ENCODE measurements at regions not wholly inside any gene's neighbourhood (a gene's known extent, or its start where the extent isn't known, plus 50 kb on each side); places are given as distances from the start of the nearest gene placed in this dataset.
"Not testable (repeated sequence)": the region's sequence is repeated elsewhere in the genome, so short reads cannot be mapped to it uniquely, and the experiment has no call there.

GRCh38 chr14:101250948-101251811, 310.1 kb upstream of the DIO3 start:
- no peak overlapping the region for H3K4me3 Mint-ChIP-seq
- H3K27ac Mint-ChIP-seq: no peak overlapping the region
- H3K36me3 Mint-ChIP-seq (ENCODE audit: low read depth): no peaks in the 10 kb centered on the region
- H3K27me3 Mint-ChIP-seq: peaks cover 31% of the 10 kb centered on the region
- no peak for DNase-seq
- no peaks in the 10 kb centered on the region for H3K9me3 Mint-ChIP-seq
- peaks cover 5% of the 10 kb centered on the region for H3K4me1 Mint-ChIP-seq (ENCODE audit: low read depth)

GRCh38 chr14:101251812-101252442, 309.4 kb upstream of the DIO3 start:
- Mint-ChIP-seq H3K36me3 (ENCODE audit: low read depth) (no peaks in the 10 kb centered on the region), H3K27ac (no peak overlapping the region), H3K4me3 (no peak overlapping the region), H3K9me3 (no peaks in the 10 kb centered on the region), H3K27me3 (peaks cover 31% of the 10 kb centered on the region), H3K4me1 (ENCODE audit: low read depth) (peaks cover 5% of the 10 kb centered on the region)
- no peak for DNase-seq

GRCh38 chr14:101252443-101253214, 308.7 kb upstream of the DIO3 start:
- no peak for DNase-seq
- Mint-ChIP-seq H3K36me3 (ENCODE audit: low read depth) (no peaks in the 10 kb centered on the region), H3K27me3 (peaks cover 31% of the 10 kb centered on the region), H3K4me3 (no peak overlapping the region), H3K4me1 (ENCODE audit: low read depth) (peaks cover 5% of the 10 kb centered on the region), H3K27ac (no peak overlapping the region), H3K9me3 (no peaks in the 10 kb centered on the region)

GRCh38 chr14:101253948-101254347, 307.3 kb upstream of the DIO3 start:
- Mint-ChIP-seq H3K27me3 (peaks cover 31% of the 10 kb centered on the region), H3K9me3 (no peaks in the 10 kb centered on the region), H3K27ac (no peak overlapping the region), H3K36me3 (ENCODE audit: low read depth) (no peaks in the 10 kb centered on the region), H3K4me1 (ENCODE audit: low read depth) (peaks cover 5% of the 10 kb centered on the region), H3K4me3 (no peak overlapping the region)
- DNase-seq: no peak

GRCh38 chr14:101254805-101255764, 306.2 kb upstream of the DIO3 start:
- H3K27ac Mint-ChIP-seq: no peak overlapping the region
- no peak for DNase-seq

GRCh38 chr14:101255765-101256125, 305.6 kb upstream of the DIO3 start:
- no peaks in the 10 kb centered on the region for H3K9me3 Mint-ChIP-seq
- H3K4me1 Mint-ChIP-seq (ENCODE audit: low read depth): peaks cover 5% of the 10 kb centered on the region
- H3K27ac Mint-ChIP-seq: no peak overlapping the region
- DNase-seq: no peak
- H3K4me3 Mint-ChIP-seq: no peak overlapping the region
- no peaks in the 10 kb centered on the region for H3K36me3 Mint-ChIP-seq (ENCODE audit: low read depth)
- peaks cover 26% of the 10 kb centered on the region for H3K27me3 Mint-ChIP-seq

More at GRCh38 chr14:101254805-101255764, 306.2 kb upstream of the DIO3 start:
- Mint-ChIP-seq H3K9me3 (no peaks in the 10 kb centered on the region), H3K36me3 (ENCODE audit: low read depth) (no peaks in the 10 kb centered on the region), H3K27me3 (peaks cover 25% of the 10 kb centered on the region), H3K4me3 (no peak overlapping the region), H3K4me1 (ENCODE audit: low read depth) (peaks cover 5% of the 10 kb centered on the region)

GRCh38 chr14:101256266-101256665, 305.0 kb upstream of the DIO3 start:
- H3K4me1 Mint-ChIP-seq (ENCODE audit: low read depth): peaks cover 5% of the 10 kb centered on the region
- H3K36me3 Mint-ChIP-seq (ENCODE audit: low read depth): no peaks in the 10 kb centered on the region
- no peak for DNase-seq
- no peak overlapping the region for H3K27ac Mint-ChIP-seq
- H3K9me3 Mint-ChIP-seq: no peaks in the 10 kb centered on the region
- peaks cover 21% of the 10 kb centered on the region for H3K27me3 Mint-ChIP-seq
- H3K4me3 Mint-ChIP-seq: no peak overlapping the region

- H3K27me3 Mint-ChIP-seq: peaks cover 13% of the 10 kb centered on the region
- no peaks in the 10 kb centered on the region for H3K4me1 Mint-ChIP-seq (ENCODE audit: low read depth)
- no peak overlapping the region for H3K4me3 Mint-ChIP-seq
- H3K36me3 Mint-ChIP-seq (ENCODE audit: low read depth): no peaks in the 10 kb centered on the region
- DNase-seq: no peak
- no peaks in the 10 kb centered on the region for H3K9me3 Mint-ChIP-seq
- H3K27ac Mint-ChIP-seq: no peak overlapping the region
Observed at GRCh38 chr14:101257551-101257950, 303.7 kb upstream of the DIO3 start.

GRCh38 chr14:101259748-101260147, 301.5 kb upstream of the DIO3 start:
- Mint-ChIP-seq H3K27me3 (peaks cover 18% of the 10 kb centered on the region), H3K27ac (no peak overlapping the region), H3K4me1 (ENCODE audit: low read depth) (no peaks in the 10 kb centered on the region), H3K9me3 (no peaks in the 10 kb centered on the region), H3K36me3 (ENCODE audit: low read depth) (no peaks in the 10 kb centered on the region), H3K4me3 (no peak overlapping the region)
- no peak for DNase-seq

- not testable (repeated sequence) for H3K9me3 Mint-ChIP-seq; H3K4me1 Mint-ChIP-seq (ENCODE audit: low read depth); DNase-seq; H3K36me3 Mint-ChIP-seq (ENCODE audit: low read depth); H3K27ac Mint-ChIP-seq; H3K4me3 Mint-ChIP-seq
- H3K27me3 Mint-ChIP-seq: peaks cover 21% of the 10 kb centered on the region
Observed at GRCh38 chr14:101266441-101266840, 294.9 kb upstream of the DIO3 start.

GRCh38 chr14:101273091-101273490, 288.2 kb upstream of the DIO3 start:
- Mint-ChIP-seq H3K27me3 (peaks cover 34% of the 10 kb centered on the region), H3K9me3 (no peaks in the 10 kb centered on the region)

GRCh38 chr14:101276309-101277091, 284.8 kb upstream of the DIO3 start:
- H3K27me3 Mint-ChIP-seq: peaks cover 55% of the 10 kb centered on the region

More at GRCh38 chr14:101273091-101273490, 288.2 kb upstream of the DIO3 start:
- Mint-ChIP-seq H3K36me3 (ENCODE audit: low read depth) (no peaks in the 10 kb centered on the region), H3K27ac (no peak overlapping the region), H3K4me3 (no peak overlapping the region), H3K4me1 (ENCODE audit: low read depth) (no peaks in the 10 kb centered on the region)
- no peak for DNase-seq

GRCh38 chr14:101282418-101282817, 278.9 kb upstream of the DIO3 start:
- H3K36me3 Mint-ChIP-seq (ENCODE audit: low read depth): no peaks in the 10 kb centered on the region
- peaks cover 3% of the 10 kb centered on the region for H3K9me3 Mint-ChIP-seq
- H3K4me1 Mint-ChIP-seq (ENCODE audit: low read depth): no peaks in the 10 kb centered on the region
- H3K27me3 Mint-ChIP-seq: peaks cover 64% of the 10 kb centered on the region
- no peak overlapping the region for H3K27ac Mint-ChIP-seq
- DNase-seq: no peak
- H3K4me3 Mint-ChIP-seq: no peak overlapping the region

More at GRCh38 chr14:101276309-101277091, 284.8 kb upstream of the DIO3 start:
- DNase-seq: no peak
- H3K9me3 Mint-ChIP-seq: peaks cover 3% of the 10 kb centered on the region
- H3K36me3 Mint-ChIP-seq (ENCODE audit: low read depth): no peaks in the 10 kb centered on the region
- H3K4me1 Mint-ChIP-seq (ENCODE audit: low read depth): no peaks in the 10 kb centered on the region
- no peak overlapping the region for H3K27ac Mint-ChIP-seq
- no peak overlapping the region for H3K4me3 Mint-ChIP-seq
